ENCODE measurements at regions not wholly inside any gene's neighbourhood (a gene's known extent, or its start where the extent isn't known, plus 50 kb on each side); places are given as distances from the start of the nearest gene placed in this dataset.

GRCh38 chr5:10858945-10859344, 97.9 kb upstream of the DAP start:
- Histone ChIP-seq H3K14ac (ENCODE audit: insufficient read depth, low read length) (no peak overlapping the region), H4K8ac (replicated peaks; ENCODE audit: insufficient read length, low read depth, low read length) (no peak overlapping the region), H2BK5ac (ENCODE audit: insufficient read length, low read length) (no peak overlapping the region), H3K4me2 (ENCODE audit: insufficient read depth, insufficient read length, low read length) (no peak overlapping the region), H4K91ac (ENCODE audit: insufficient read length, low read depth, low read length) (no peak overlapping the region), H3K4me1 (ENCODE audit: insufficient read depth, low read length) (peaks cover 3% of the 10 kb centered on the region; the same call in 1 of the 2 replicates), H3K9ac (ENCODE audit: extremely low read depth, insufficient read length, low read length) (no peak overlapping the region), H3K27me3 (ENCODE audit: insufficient read depth, low read length) (no peaks in the 10 kb centered on the region), H3K79me1 (ENCODE audit: insufficient read depth, low read depth, low read length, poor library complexity, severe bottlenecking) (no peaks in the 10 kb centered on the region), H3K9me3 (ENCODE audit: control insufficient read depth, low read depth, low read length) (no peaks in the 10 kb centered on the region), H3K27ac (ENCODE audit: insufficient read length, low read depth, low read length) (no peak overlapping the region), H3T11ph (ENCODE audit: low read length) (no peak overlapping the region), H3K23me2 (ENCODE audit: insufficient read length, low read depth, low read length, poor library complexity, severe bottlenecking) (no peaks in the 10 kb centered on the region), H2BK20ac (ENCODE audit: low read depth, low read length, poor library complexity, severe bottlenecking) (no peak overlapping the region), H3K79me2 (ENCODE audit: insufficient read depth, low read length) (no peaks in the 10 kb centered on the region), H3K23ac (ENCODE audit: insufficient read length, low read depth, low read length) (no peak overlapping the region), H2BK12ac (ENCODE audit: insufficient read length, low read depth, low read length) (no peak overlapping the region), H2BK120ac (ENCODE audit: low read depth, low read length, poor library complexity, severe bottlenecking) (no peak overlapping the region), H3K56ac (ENCODE audit: insufficient read length, low read depth, low read length) (no peak overlapping the region), H2BK15ac (ENCODE audit: low read depth, low read length) (no peak overlapping the region), H4K5ac (ENCODE audit: insufficient read length, low read depth, low read length) (no peak overlapping the region), H4K20me1 (ENCODE audit: control insufficient read depth, insufficient read depth, insufficient read length) (no peaks in the 10 kb centered on the region), H3K4ac (ENCODE audit: low read depth, low read length) (no peak overlapping the region), H2AK5ac (ENCODE audit: insufficient read length, low read length) (no peak overlapping the region), H2AFZ (ENCODE audit: low read length) (no peak overlapping the region), H3K18ac (ENCODE audit: insufficient read length, low read depth, low read length) (no peak overlapping the region)
- Mint-ChIP-seq H3K36me3 (ENCODE audit: insufficient read depth in 1 of 3, low read depth in 3 of 3) (no peaks in the 10 kb centered on the region), H3K27me3 (ENCODE audit: low read depth) (peaks cover 50% of the 10 kb centered on the region), H3K4me3 (no peak overlapping the region), H3K27ac (no peak overlapping the region), H3K9me3 (peaks cover 0 to 2% of the 10 kb centered on the region in 2 experiments; a peak in 2 of 5 replicates), H3K4me1 (peaks cover 36 to 37% of the 10 kb centered on the region in 2 experiments)
- DNase-seq, result no peak
- no CpG with 5 or more reads among the region's 9 CpGs for WGBS (ENCODE audit: extremely low coverage, insufficient read length, low lambda C conversion rate)
- TF ChIP-seq CTCF (conservative IDR thresholded peaks at IDR 0.05), result no peak
